IMR-90 (cell line): ENCODE measurements at regions not wholly inside any gene's neighbourhood (a gene's known extent, or its start where the extent isn't known, plus 50 kb on each side); places are given as distances from the start of the nearest gene placed in this dataset.

Experiments
- ATAC-seq: fragments of 200-7000 bp; cut with Tn5 transposase; 2 replicates; pipeline ENCODE4 v1.9.1; 2020; ENCODE audit warnings: low read depth, mild to moderate bottlenecking, moderate library complexity
- BruUV-seq: library from RNA; stranded (reverse); fragments of 400-500 nt; replicated peaks from 2 replicates; lab custom pipeline; 2021; lab: Mats Ljungman, UMichigan
- CTCF ChIA-PET: fragments of 300-600 bp; formaldehyde crosslinking; extraction: SDS; loops from one replicate; lab custom pipeline; 2021; ENCODE audit warnings: antibody characterized with exemption; lab: Yijun Ruan, JAX
- POLR2A ChIA-PET: fragments of 300-600 bp; sonication (Branson Sonifier 250); formaldehyde crosslinking; loops from one replicate; lab custom pipeline; 2022; ENCODE audit warnings: antibody characterized with exemption; ENCODE audit not compliant: unreplicated experiment; lab: Charles Lee
- DNase-seq: peaks from one replicate; pipeline ENCODE4 v3.0.0; 2013
- H2AFZ ChIP-seq: replicated peaks from 2 replicates; pipeline ENCODE3; 2013; ENCODE audit warnings: low read length, mild to moderate bottlenecking; ENCODE audit not compliant: poor library complexity
- H2AK5ac ChIP-seq: 2 replicates; pipeline ENCODE4 v1.6.1; 2013; ENCODE audit warnings: low read depth, low read length, inconsistent platforms
- H2AK9ac ChIP-seq: replicated peaks from 2 replicates; pipeline ENCODE3; 2013; ENCODE audit warnings: mild to moderate bottlenecking, low read depth, low read length, moderate library complexity; ENCODE audit not compliant: poor library complexity
- H2BK120ac ChIP-seq: 2 replicates; pipeline ENCODE4 v1.6.1; 2013; ENCODE audit warnings: low read depth, low read length, inconsistent platforms
- H2BK15ac ChIP-seq: 3 replicates; pipeline ENCODE4 v1.6.1; 2013; ENCODE audit warnings: low read depth, low read length, inconsistent platforms
- H2BK20ac ChIP-seq: 2 replicates; pipeline ENCODE4 v1.6.1; 2013; ENCODE audit warnings: low read depth, mild to moderate bottlenecking, inconsistent platforms, low read length, moderate library complexity
- H2BK5ac ChIP-seq: 2 replicates; pipeline ENCODE4 v1.6.1; 2013; ENCODE audit warnings: mild to moderate bottlenecking, low read depth, low read length, inconsistent platforms; ENCODE audit not compliant: poor library complexity, severe bottlenecking
- H3K14ac ChIP-seq: replicated peaks from 2 replicates; pipeline ENCODE4 v1.6.1; 2013; ENCODE audit warnings: low read depth, low read length, inconsistent platforms
- H3K18ac ChIP-seq: 2 replicates; pipeline ENCODE4 v1.6.1; 2013; ENCODE audit warnings: low read depth, low read length, control low read depth
- H3K23ac ChIP-seq: 2 replicates; pipeline ENCODE4 v1.6.1; 2013; ENCODE audit warnings: low read depth, low read length, inconsistent platforms
- H3K27ac ChIP-seq: 2 replicates; pipeline ENCODE4 v1.5.1; 2013; ENCODE audit warnings: mild to moderate bottlenecking, control low read depth, low read length; ENCODE audit not compliant: insufficient read depth
- H3K27me3 ChIP-seq: 2 replicates; pipeline ENCODE4 v1.6.1; 2013; ENCODE audit warnings: low read length; ENCODE audit not compliant: control insufficient read depth, insufficient read depth
- H3K36me3 ChIP-seq: 2 replicates; pipeline ENCODE4 v1.6.1; 2013; ENCODE audit warnings: low read length, mixed read lengths; ENCODE audit not compliant: control insufficient read depth, insufficient read depth
- H3K4ac ChIP-seq: 2 replicates; pipeline ENCODE4 v1.6.1; 2013; ENCODE audit warnings: low read depth, low read length, inconsistent platforms
- H3K4me1 ChIP-seq: 2 replicates; pipeline ENCODE4 v1.6.1; 2013; ENCODE audit warnings: low read length, mixed read lengths; ENCODE audit not compliant: control insufficient read depth, insufficient read depth
- H3K4me2 ChIP-seq: 2 replicates; pipeline ENCODE4 v1.6.1; 2013; ENCODE audit warnings: low read depth, mild to moderate bottlenecking, control low read depth, low read length, moderate library complexity
- H3K4me3 ChIP-seq: 2 replicates; pipeline ENCODE4 v1.5.1; 2013; ENCODE audit warnings: low read depth, mild to moderate bottlenecking, control low read depth, low read length, moderate library complexity; ENCODE audit not compliant: insufficient read depth
- H3K56ac ChIP-seq: 2 replicates; pipeline ENCODE4 v1.6.1; 2013; ENCODE audit warnings: low read length, inconsistent platforms; ENCODE audit not compliant: insufficient read depth; ENCODE audit errors: extremely low read depth
- H3K79me1 ChIP-seq, 2 experiments: 2 replicates each; pipeline ENCODE4 v1.6.1; 2013; ENCODE audit warnings: low read length in 2 of 2, inconsistent platforms in 1 of 2, low read depth in 1 of 2
- H3K9ac ChIP-seq: 2 replicates; pipeline ENCODE4 v1.6.1; 2013; ENCODE audit warnings: low read depth, low read length, control low read depth
- H3K9me1 ChIP-seq: 2 replicates; pipeline ENCODE4 v1.6.1; 2013; ENCODE audit warnings: low read length, inconsistent platforms; ENCODE audit not compliant: insufficient read depth
- H3K9me3 ChIP-seq: 2 replicates; pipeline ENCODE4 v1.6.1; 2013; ENCODE audit warnings: low read length; ENCODE audit not compliant: control insufficient read depth, insufficient read depth
- H4K20me1 ChIP-seq: 2 replicates; pipeline ENCODE4 v1.6.1; 2013; ENCODE audit warnings: low read length, inconsistent platforms; ENCODE audit not compliant: insufficient read depth
- H4K5ac ChIP-seq: 2 replicates; pipeline ENCODE4 v1.6.1; 2013; ENCODE audit warnings: mild to moderate bottlenecking, low read depth, low read length, control low read depth
- H4K8ac ChIP-seq, 2 experiments: 2 replicates each; pipeline ENCODE4 v1.6.1; 2013; ENCODE audit warnings: low read depth in 2 of 2, low read length in 2 of 2, control low read depth in 1 of 2, inconsistent platforms in 1 of 2
- H4K91ac ChIP-seq: 2 replicates; pipeline ENCODE4 v1.6.1; 2013; ENCODE audit warnings: low read depth, low read length, inconsistent platforms; ENCODE audit not compliant: insufficient read depth
- CHD1 ChIP-seq: IDR thresholded peaks from 2 replicates; pipeline ENCODE4 v1.6.1; 2012; ENCODE audit warnings: low read depth, low read length, improper control_type of control experiment
- CTCF ChIP-seq: conservative IDR thresholded peaks from 2 replicates; pipeline ENCODE4 v1.5.1; 2012; ENCODE audit warnings: mild to moderate bottlenecking, low read depth, low read length, improper control_type of control experiment
- FOS ChIP-seq: fragments of 150-350 bp; IDR thresholded peaks from 2 replicates; pipeline ENCODE4 v1.6.1; 2016; ENCODE audit warnings: low read depth, low read length
- MAFK ChIP-seq: IDR thresholded peaks from 2 replicates; pipeline ENCODE4 v1.6.1; 2012; ENCODE audit warnings: low read depth, low read length, improper control_type of control experiment
- MAZ ChIP-seq: IDR thresholded peaks from 2 replicates; pipeline ENCODE4 v1.6.1; 2012; ENCODE audit warnings: low read depth, mild to moderate bottlenecking, low read length, improper control_type of control experiment, moderate library complexity, borderline replicate concordance
- MXI1 ChIP-seq: IDR thresholded peaks from 2 replicates; pipeline ENCODE4 v1.6.1; 2012; ENCODE audit warnings: low read depth, mild to moderate bottlenecking, low read length, moderate library complexity, borderline replicate concordance
- NFE2L2 ChIP-seq: fragments of 150-350 bp; IDR thresholded peaks from 2 replicates; pipeline ENCODE4 v1.6.1; 2016; ENCODE audit warnings: low read depth, mild to moderate bottlenecking, low read length
- POLR2A ChIP-seq: IDR thresholded peaks from 2 replicates; pipeline ENCODE4 v1.6.1; 2012; ENCODE audit warnings: mild to moderate bottlenecking, low read depth, low read length
- RAD21 ChIP-seq: IDR thresholded peaks from 2 replicates; pipeline ENCODE4 v1.6.1; 2012; ENCODE audit warnings: low read length, improper control_type of control experiment
- RCOR1 ChIP-seq: IDR thresholded peaks from 2 replicates; pipeline ENCODE4 v1.6.1; 2012; ENCODE audit warnings: mild to moderate bottlenecking, low read length, improper control_type of control experiment; ENCODE audit not compliant: insufficient replicate concordance
- RFX5 ChIP-seq: IDR thresholded peaks from 2 replicates; pipeline ENCODE4 v1.8.0; 2012; ENCODE audit warnings: low read depth, mild to moderate bottlenecking, low read length, moderate library complexity
- SMC3 ChIP-seq: fragments of 150-350 bp; IDR thresholded peaks from 2 replicates; pipeline ENCODE4 v1.6.1; 2016; ENCODE audit warnings: low read depth, mild to moderate bottlenecking, antibody characterized with exemption, low read length, moderate library complexity
- USF2 ChIP-seq: fragments of 150-350 bp; IDR thresholded peaks from 2 replicates; pipeline ENCODE4 v1.6.1; 2017; ENCODE audit warnings: mild to moderate bottlenecking, antibody characterized with exemption, low read length, low read depth
- WGBS, 2 experiments: methylation state at CpG; one replicate each; pipeline versions ENCODE4 v1.1.5 to v1.1.7; 2013; ENCODE audit warnings: missing lambda C conversion rate in 2 of 2; ENCODE audit not compliant: insufficient read length in 1 of 2; ENCODE audit errors: extremely low coverage in 2 of 2; 5-methylcytosine and 5-hydroxymethylcytosine counted together
- dilution Hi-C: fragments of 300-500 bp; cut with HindIII; formaldehyde crosslinking; loops from one replicate; pipeline ENCODE4 v1.14.3; 2018; ENCODE audit warnings: low sequenced_read_pairs; ENCODE audit not compliant: unreplicated experiment
- in situ Hi-C: fragments of 300-500 bp; cut with MboI; formaldehyde crosslinking; loops from 3 replicates; pipeline ENCODE4 v1.14.3; 2019; ENCODE audit warnings: low sequenced_read_pairs, inconsistent platforms, mixed read lengths
- intact Hi-C: fragments of 100-400 bp; cut with micrococcal nuclease; formaldehyde crosslinking; loops from 2 replicates; pipeline ENCODE4 v1.10.0; 2022

- no peak overlapping the region for H2BK15ac ChIP-seq
- POLR2A ChIA-PET = no interaction called here
- no peak overlapping the region for H3K18ac ChIP-seq
- no peak overlapping the region for H2BK5ac ChIP-seq
- H3K4ac ChIP-seq = no peak overlapping the region
- no peak overlapping the region for H2AK5ac ChIP-seq
- intact Hi-C loops = no loop called here
- no peaks in the 10 kb centered on the region for H3K9me1 ChIP-seq
- CTCF ChIA-PET = no interaction called here
- ATAC-seq (no peak), DNase-seq (no peak)
- no peak overlapping the region for H3K4me3 ChIP-seq
- H3K23ac ChIP-seq = no peak overlapping the region
- H3K79me1 ChIP-seq = no peaks in the 10 kb centered on the region
- H4K91ac ChIP-seq = no peak overlapping the region
- H2AK9ac ChIP-seq = no peak overlapping the region
- no peak overlapping the region for H2AFZ ChIP-seq
- no peaks in the 10 kb centered on the region; the same call in 1 of the 2 replicates for H3K9me3 ChIP-seq
- H3K4me2 ChIP-seq = no peak overlapping the region
- H3K27ac ChIP-seq = no peak overlapping the region
- no peak overlapping the region for H4K8ac ChIP-seq
- no peak for TF ChIP-seq POLR2A
- TF ChIP-seq USF2 = no peak
- no peak for TF ChIP-seq MXI1
- TF ChIP-seq NFE2L2 = no peak
- no peak for TF ChIP-seq RFX5
- no peak for TF ChIP-seq CHD1
- no peak for TF ChIP-seq RCOR1
- no peak for TF ChIP-seq FOS
- TF ChIP-seq CTCF = no peak
- no peak for TF ChIP-seq SMC3
- no peak for TF ChIP-seq MAFK
- no peak for TF ChIP-seq RAD21
- TF ChIP-seq MAZ = no peak
- no TSS peak for BruUV-seq
- no peak overlapping the region for H3K56ac ChIP-seq
- H3K27me3 ChIP-seq = no peaks in the 10 kb centered on the region
- H3K14ac ChIP-seq = no peak overlapping the region
- H3K36me3 ChIP-seq = no peaks in the 10 kb centered on the region
- H2BK120ac ChIP-seq = no peak overlapping the region
- no peak overlapping the region for H4K5ac ChIP-seq
- no peaks in the 10 kb centered on the region for H4K20me1 ChIP-seq
- dilution Hi-C loops = no loop called here
- in situ Hi-C loops = no loop called here
- H2BK20ac ChIP-seq = no peak overlapping the region
- no CpG with 5 or more reads among the region's 2 CpGs for WGBS, 2 experiments
- no peaks in the 10 kb centered on the region for H3K4me1 ChIP-seq
- no peak overlapping the region for H3K9ac ChIP-seq
These were observed 690.8 kb upstream of the CELF4 start for GRCh38 chr18:38256366-38256765.
